SW480 (cell line): ENCODE measurements at regions not wholly inside any gene's neighbourhood (a gene's known extent, or its start where the extent isn't known, plus 50 kb on each side); places are given as distances from the start of the nearest gene placed in this dataset.
A peak's percentile ranks its signal among the peaks of the same experiment; 100 is the strongest.

Experiments
- DNase-seq: peaks from one replicate; pipeline ENCODE4 v3.0.0-alpha.2; 2016; ENCODE audit warnings: low spot score

DNA sequence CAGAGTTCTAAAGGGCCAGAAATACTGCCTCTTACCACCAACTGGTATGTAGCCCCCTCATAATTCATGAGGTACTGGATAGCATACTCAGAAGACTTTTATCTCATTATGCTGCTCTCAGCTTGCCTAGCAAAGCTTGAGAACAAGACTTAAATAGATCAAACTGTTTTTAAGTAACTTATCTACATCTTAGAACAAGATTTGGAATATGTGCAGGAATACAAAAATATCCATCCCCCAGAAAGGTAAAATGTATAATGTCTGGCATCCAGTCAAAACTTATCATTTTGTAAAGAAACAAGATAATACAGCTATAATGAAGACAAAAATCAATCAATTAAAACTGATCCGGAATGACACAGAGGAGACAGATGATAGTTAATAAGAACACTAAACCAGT is 400.4 kb upstream of the TGFBR2 start:
- no peak for DNase-seq

DNA sequence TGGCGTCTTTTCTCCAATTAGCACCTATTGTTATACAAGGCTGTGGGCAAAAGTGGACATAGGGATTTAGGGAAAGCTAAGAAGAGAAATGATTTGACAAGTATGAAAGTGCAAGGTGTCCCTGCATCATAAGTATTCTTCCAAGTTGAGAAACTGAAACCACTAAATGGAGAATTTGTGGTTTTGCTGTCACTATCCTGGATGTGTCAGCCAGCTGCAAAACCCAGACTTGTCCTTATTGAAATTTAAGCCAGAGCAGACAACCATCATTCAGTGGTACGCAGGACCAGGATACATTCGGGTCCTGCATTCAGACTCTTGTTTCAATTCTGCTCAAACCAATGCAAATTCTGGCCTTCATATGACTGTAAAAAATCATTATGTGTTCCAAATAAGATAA is 384.8 kb upstream of the TGFBR2 start:
- peak; percentile 8 for DNase-seq

DNA sequence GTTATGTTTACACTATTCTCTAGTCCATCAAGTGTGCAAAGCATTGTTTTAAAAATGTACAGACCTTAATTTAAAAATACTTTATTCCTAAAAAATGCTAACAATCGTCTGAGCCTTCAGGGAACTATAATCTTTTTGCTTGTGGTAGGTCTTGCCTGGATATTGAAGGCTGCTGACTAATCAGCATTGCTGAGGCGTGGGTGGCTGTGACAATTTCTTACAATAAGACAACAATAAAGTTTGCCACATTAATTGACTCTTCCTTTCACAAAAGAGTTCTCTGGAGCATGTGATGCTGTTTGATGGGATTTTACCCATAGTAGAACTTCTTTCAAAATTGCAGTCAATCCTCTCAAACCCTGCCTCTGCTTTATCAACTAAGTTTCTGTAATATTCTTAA is 384.0 kb upstream of the TGFBR2 start:
- no peak for DNase-seq

DNA sequence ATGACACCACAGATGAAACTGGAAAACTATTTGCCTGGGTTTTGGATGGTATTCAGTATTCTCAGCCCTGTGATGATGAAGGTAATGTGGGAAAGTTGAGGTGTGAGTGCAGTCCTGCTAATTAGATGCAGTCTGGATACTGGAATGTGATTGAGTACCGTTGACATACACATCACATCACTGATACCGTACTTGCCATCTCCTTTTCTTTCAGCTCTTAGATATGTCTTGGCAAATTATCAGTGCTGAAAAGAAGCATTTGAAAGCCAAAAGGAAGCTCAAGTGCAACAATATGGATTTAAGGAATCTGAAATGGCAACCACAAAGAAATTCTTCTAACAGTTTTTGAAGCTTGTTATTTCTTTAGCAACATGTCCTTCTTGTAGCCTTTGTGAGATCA is 381.4 kb upstream of the TGFBR2 start:
- no peak for DNase-seq

DNA sequence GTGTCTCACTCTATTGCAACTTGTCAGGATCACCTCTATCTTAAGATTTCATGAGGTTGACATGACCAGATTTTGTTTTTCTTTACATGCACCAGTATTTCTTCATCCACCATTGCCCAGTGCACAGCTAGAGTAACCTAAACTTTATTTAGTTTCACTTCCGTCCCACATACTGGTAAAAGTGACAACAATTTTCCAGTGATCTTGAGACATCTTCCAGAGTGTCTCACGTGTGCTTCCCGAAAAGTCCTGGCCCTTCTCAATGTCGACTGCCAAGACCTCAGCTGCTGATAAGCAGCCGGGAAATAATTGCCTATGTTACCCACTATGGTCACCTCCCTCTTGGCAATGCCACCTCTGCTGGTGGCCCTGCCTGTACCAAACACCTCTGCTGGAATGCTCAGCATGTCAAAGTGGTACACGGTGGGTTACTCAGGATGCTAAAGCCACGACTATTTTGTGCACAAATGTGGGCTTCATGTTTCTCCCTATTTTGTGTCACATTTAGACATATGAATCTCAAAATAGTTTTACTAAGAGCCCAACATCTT is 379.7 kb upstream of the TGFBR2 start:
- DNase-seq = no peak

DNA sequence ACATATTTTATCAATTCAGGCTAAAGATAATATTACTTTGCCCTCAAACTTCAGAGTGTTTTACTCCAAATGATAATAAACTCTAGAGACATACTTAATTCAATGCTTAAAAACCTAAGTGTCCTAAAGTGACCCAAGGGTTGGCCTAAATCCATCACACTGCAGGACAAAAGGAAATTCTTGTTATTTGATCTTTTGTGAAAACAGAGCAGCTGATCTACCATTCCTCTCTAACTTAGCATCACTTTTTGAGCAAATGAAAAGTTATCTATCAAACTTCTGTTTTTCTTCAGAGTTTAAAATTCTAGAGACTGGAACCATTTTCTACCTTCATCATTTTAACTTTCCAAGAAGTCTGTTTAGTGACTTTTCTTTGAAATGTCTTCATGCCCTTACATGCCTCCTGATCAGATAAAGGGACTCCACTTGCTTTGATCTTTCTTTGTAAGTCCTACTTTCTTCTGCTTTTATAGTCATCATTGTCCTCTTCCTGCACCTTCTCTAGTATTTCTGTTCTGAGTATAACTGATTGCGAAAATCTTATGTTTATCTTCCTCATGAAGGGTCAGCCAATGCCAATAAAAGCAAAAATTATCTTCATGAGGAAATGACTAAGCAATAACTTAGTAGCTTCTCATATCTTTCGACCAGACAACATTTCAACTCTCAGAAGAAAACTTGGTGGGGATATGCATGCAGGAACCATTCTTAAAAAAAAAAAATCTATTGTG is 378.7 kb upstream of the TGFBR2 start:
- DNase-seq = no peak

DNA sequence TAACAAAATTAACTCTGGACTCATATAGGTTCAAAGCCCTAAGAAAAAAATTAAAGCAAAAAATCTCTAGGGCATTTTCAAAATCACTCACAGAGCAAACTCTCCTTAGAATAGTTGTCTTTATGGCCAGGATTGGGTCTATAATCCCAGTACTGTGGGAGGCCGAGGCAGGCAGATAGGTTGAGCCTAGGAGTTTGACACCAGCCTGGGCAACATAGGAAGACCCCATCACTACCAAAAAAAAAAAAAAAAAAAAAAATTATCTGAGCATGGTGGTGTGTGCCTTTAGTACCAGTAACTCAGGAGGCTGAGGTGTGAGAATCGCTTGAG is 378.1 kb upstream of the TGFBR2 start:
- DNase-seq = no peak

DNA sequence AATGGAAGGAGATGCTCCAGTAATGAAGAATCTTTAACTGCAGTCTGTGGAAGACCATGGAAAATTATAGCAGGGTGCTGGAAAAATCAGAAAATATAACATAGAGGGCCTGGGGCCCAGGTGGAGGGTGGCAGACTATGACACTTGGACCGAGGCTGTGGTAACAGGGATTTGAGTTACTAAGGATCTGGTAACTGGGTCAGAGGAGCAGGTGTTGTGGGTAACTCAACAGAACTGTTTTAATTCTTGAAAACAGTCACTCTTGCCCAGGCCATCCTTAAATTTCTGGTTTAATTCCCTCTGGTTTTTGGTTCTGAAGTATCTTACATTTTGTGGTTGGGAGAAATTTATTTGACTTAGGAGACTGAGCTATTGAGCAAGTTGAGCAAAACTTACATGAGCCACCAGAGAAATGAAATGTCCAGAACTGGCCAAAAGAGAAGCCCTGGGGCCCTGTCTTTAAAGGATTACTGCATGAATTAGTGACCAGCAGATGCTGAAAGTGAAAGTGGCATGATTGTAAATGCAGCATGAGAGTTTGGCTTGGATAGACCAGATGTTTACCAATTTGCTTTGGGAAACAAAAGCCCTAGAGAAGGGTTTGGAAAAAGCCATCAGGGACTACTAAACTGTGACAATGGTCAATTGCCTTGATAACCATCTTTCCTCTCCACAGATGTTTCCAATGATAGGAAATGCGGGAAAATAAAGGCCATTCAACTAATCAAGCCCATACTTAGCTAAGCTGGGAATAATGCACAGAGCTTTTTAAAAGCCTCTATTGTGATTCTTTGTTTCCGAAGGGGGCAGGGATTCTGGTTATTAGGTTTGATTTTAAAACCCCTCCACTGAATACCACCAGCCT is 374.9 kb upstream of the TGFBR2 start:
- no peak for DNase-seq

DNA sequence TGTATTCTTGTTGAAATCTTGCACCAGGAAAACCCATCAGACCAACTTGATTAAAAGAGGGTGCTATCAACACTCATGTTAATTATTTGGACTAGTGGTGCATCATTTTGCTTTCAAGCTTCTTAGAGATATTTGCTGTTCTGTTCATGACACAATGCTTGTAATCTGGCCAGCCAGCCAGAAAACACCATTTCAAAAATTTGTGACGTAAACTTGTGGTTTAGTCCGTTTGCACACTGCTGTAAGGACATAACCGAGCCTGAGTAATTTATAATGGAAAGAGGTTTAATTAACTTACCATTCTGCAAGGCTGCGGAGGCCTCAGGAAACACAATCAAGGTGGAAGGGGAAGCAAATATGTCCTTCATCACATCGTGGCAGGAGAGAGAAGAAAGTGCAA is 374.3 kb upstream of the TGFBR2 start:
- DNase-seq = no peak

DNA sequence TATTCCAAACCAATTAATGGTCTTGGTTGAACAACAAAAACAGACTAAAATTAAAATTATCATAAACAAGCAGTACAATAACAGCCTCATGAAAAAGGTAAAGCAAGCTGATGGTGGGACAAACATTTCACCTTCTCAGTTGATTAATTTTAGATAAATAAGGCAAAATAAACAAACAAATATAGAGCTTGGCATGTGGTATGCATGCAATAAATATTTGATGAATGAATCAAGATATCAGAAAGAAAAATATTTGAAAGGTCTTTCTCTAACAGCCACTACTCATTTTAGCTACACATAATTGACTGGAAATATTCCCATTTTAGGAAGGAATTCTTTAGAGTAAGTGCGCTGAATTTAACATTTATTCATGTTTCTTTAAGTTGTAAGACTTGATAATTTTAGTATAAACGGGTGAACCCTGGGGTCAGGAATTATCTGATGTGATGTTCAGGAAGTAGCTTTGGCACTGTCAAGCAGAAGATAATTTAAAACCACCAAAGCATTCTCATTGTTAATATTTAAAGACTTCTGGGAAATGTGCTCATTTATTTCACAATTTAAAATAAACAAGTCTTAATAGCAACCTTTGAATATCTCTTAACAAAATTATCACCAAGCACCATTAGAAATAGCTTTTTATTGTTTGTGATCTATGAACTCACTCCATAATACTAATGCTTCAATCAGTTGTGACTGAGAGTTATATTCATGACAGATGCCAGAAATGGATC is 372.3 kb upstream of the TGFBR2 start:
- no peak for DNase-seq

DNA sequence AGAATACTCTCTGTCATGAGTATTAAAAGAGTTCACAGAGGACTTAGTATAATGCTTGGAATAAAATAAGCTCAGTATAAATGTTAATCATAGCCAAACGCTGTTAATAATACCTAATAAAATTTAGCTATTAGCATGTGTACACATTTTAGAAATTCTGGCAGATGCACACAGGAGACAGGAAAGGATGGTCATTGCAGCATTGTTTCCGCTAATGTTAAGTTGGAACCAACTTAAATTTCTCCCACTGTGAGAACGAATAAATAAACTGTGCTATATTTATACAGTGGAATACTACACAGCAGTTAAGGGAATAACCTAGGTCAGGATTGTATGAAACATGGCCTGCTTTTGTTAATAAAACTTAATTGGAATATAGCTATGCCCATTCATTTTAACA is 370.4 kb upstream of the TGFBR2 start:
- no peak for DNase-seq

DNA sequence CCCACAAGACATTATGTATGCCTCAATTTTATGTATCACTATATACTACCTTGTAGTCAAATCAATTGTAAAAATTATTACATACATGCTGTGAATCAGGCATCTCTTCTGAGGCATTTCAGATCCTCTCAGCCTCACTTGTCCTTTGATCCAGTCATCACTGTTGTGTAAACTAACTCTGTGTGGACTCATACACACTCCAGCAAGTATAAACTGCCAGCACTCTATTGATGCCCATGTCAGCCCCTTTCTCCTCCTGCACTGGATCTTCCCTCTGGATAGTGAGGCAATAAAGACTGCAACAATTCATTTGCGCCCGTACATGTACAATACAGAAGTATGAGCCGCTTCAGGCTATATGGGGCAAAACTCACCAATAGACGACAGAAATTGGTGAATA is 364.7 kb upstream of the TGFBR2 start:
- DNase-seq = no peak

DNA sequence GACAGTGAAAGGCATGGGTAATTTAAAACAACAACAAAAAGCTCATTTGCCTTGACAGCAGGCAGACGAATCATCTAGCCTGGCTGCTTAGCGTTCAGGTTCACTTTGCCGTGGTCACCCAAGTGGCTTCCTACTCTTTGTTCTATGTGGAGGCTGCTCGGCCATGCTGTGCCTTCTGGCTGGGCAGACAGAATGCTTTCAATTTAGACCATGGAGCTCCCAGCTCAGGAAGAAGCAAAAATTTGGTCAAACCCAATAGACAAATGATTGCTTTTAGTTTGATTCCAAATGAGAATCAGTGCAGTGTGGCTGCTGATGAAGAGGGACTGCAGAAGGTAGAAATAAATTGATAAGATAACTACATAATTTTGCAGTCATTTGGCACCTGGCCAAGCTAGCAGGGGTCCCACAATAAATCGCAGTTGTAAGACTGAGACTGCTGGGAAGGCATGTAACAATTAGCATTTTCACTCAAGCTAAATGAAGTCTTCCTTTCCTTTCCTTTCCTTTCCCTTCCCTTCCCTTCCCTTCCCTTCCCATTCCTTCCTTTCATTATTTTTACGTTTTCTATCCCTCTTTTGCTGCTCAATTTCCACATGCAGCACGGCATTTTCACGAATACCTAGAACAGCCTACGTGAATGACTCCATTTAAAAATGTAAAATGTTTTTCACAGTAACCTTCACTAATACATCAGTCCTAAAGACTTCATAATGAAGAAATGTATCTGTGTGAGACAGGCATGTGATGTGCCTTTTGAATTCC is 360.4 kb upstream of the TGFBR2 start:
- DNase-seq = no peak

DNA sequence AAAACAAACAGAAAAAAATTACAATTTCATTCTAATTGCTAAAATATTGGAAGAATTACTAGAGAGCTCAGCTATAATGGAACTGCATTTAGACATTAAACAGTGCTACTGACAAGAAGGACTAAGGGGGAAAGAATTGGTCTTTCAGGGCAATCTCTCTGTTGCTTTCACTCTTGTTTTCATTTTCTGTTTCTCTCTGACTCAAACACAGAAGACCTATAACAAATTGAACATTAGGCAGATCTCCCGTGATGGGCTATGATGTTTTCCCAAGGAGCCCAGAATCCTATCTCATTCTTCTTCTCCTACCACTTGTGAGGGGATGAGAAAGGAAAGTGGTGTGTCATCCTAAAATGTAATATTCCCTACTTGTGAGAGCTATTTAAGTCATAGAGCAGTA is 358.0 kb upstream of the TGFBR2 start:
- DNase-seq = no peak

DNA sequence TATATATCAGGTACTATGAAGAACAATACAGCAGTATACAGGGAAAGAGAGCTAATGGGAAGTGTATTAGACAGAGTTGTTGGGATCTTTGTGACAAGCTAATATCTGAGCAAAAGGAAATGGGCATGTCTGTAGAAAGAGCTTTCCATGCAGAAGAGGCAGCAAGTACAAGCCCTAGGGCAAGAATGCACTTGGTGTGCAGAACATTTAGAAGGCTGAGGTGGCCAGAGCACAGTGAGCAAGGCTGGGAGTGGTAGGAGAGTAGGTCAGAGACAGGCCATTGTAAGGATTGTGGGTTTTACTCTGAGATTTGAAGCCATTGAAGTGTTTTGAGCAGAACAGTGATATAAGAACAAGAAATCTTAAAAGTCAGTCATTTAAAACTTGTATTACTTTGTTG is 353.9 kb upstream of the TGFBR2 start:
- no peak for DNase-seq

DNA sequence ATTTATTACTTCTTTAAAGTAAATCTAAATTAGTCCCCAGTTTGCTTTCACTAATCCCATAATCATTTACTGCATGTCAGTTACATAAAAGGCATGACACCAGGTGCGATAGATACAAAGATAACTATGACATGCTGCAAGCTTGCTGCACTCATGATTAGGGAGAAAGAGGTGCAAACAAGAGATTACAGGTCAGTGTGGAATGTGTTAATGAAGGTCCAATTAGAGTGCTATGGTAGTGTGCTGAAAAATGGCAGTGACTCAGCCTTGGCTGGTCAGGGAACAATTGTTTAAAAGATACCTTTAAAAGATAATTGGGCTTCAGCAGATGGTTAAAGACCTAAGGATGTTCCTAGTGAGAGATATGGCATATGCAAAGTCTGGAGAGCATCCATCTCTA is 352.6 kb upstream of the TGFBR2 start:
- no peak for DNase-seq

DNA sequence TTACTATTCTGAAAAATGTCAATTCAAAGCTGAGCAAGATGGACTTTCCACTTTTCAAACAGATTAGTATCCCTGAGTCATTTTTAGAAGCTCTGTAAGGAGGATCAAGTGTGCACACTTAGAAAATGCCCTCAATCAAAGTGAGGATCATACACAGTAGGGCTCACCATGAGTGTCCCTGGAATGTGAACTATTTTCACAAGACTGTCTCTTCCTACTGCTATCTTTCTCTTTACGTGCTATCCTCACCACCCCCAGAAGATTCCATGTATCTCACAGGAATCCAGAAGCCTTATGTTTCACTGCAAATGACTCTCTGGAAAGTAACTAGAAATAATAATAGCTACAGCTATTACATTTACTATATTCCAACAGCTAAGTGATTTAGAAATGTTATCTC is 349.9 kb upstream of the TGFBR2 start:
- DNase-seq = no peak

DNA sequence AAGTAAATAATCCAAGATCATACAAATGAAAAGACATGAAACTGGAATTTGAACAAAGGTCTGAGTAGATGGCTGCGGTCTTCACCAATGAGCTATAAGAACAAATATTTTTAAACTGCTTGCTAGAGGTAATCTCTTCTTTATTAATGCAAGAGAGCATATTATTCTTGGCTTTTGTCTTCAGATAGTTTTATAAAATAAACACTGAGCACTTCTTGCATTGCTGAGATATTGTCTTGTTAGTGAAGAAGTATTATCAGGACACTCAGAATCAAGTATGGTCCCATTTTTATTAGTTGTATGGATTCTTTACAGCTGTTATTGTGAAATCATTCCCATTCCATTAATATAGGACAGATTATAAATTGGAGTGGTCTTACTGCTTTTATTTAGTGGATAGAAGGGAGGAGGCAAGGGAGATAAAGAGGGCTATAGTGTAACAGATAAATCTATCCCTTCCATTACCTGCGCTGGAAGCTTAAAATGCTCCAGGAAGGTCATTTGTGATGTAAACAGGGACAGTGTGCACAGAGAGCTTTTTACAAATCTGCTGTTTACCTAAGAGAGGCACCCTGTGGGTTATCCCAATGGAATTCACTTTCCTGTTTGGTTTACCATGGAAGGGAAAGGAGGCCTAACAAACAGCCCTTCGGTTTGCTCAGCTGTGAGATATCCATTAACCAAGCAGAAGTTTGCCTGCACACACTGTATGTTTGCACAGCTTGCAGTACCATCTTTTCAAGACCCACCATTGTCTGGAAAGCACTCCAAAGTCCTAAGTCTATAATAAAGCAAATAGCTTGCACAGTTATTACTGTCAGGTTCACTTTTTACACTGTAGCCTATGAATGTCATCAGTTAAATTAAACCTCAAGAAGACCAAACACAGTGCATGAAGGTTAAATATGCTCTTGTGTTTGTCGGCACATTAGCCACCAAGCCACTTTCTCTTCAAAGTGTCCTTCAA is 347.7 kb upstream of the TGFBR2 start:
- DNase-seq = peak; percentile 79

DNA sequence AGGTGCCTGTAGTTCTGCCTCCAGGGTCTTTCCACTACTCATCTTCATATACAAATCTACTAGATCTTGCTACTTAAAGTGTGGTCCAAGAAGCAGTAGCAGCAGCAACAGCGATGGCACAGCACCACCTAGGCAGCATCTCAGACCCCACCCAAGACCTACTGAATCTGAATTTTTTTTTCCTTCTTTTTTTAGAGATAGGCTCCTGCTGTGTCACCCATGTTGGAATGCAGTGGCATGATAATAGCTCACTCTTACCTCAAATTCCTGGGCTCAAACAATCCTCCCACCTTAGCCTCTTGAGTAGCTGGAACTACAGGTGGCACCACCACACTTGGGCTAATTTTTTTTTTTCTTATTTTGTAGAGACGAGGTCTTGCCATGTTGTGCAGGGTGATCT is 346.7 kb upstream of the TGFBR2 start:
- no peak for DNase-seq

DNA sequence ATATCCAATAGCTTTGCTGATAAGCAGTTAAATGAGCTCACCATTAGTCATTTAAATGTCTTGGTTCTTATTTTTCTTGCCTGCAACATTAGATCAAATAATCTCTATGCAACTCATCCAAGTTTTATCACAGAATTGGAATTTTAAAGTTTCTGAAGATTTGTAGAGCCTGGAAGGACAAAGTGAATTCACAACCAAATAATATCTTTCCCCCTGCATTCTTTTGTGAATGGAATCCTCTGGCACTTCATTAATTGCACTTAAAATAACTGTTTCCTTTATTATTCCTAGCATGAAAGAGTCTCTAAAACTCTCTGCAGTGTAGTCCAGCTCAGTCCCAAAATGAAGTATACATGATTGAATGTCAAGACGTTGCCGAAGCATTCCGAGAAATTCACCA is 345.6 kb upstream of the TGFBR2 start:
- no peak for DNase-seq
